ENCODE measurements at regions not wholly inside any gene's neighbourhood (a gene's known extent, or its start where the extent isn't known, plus 50 kb on each side); places are given as distances from the start of the nearest gene placed in this dataset.

- Histone ChIP-seq H3K4me2 (no peak overlapping the region), H3K4me3 (ENCODE audit: low read depth in 2 of 2, low read length in 1 of 2) (no peak overlapping the region), H3F3A (replicated peaks; ENCODE audit: insufficient read depth) (no peaks in the 10 kb centered on the region), H3K36me3 (replicated peaks in 1 of 2; ENCODE audit: control insufficient read depth in 1 of 2, insufficient read depth in 2 of 2, low read length in 1 of 2) (no peaks in the 10 kb centered on the region), H3K79me2 (ENCODE audit: insufficient read depth) (no peaks in the 10 kb centered on the region), H3K27me3 (ENCODE audit: insufficient read depth) (no peaks in the 10 kb centered on the region), H2AFZ (ENCODE audit: low read depth) (no peak overlapping the region), H4K20me1 (ENCODE audit: insufficient read depth) (no peaks in the 10 kb centered on the region), H3K9me2 (no peaks in the 10 kb centered on the region), H3K9me3 (0 out of 2 replicates have a peak, but pooled peaks cover 4% of the 10 kb centered on the region), H3K9ac (no peak overlapping the region), H3K27ac (ENCODE audit: low read depth in 2 of 2, low read length in 1 of 2) (no peak overlapping the region), H3K4me1 (ENCODE audit: control insufficient read depth in 1 of 2, insufficient read depth in 2 of 2, low read depth in 1 of 2, low read length in 1 of 2) (no peaks in the 10 kb centered on the region)
- no peak for DNase-seq
- no peak for TF ChIP-seq REST (IDR thresholded peaks at IDR 0.05; ENCODE audit: low read depth, low read length)
- no peak for TF ChIP-seq RCOR1 (IDR thresholded peaks at IDR 0.05; ENCODE audit: low read length)
- no peak for TF ChIP-seq SIN3A (IDR thresholded peaks at IDR 0.05; ENCODE audit: borderline replicate concordance, low read depth, low read length)
- TF ChIP-seq RFX5 (IDR thresholded peaks at IDR 0.05; ENCODE audit: low read length): no peak
- ChIA-PET CTCF (interaction anchor here (1.0 kb wide), 1 partner anchor 16 kb away, joined by 3 read pairs; no protein-coding TSS in a partner anchor), POLR2A (no interaction called here)
- 29% methylated on average over 2 of the region's 2 CpGs for WGBS (ENCODE audit: low lambda C conversion rate)
Observed at GRCh38 chr4:58406762-58407161, 1296.6 kb upstream of the IGFBP7 start.

DNA sequence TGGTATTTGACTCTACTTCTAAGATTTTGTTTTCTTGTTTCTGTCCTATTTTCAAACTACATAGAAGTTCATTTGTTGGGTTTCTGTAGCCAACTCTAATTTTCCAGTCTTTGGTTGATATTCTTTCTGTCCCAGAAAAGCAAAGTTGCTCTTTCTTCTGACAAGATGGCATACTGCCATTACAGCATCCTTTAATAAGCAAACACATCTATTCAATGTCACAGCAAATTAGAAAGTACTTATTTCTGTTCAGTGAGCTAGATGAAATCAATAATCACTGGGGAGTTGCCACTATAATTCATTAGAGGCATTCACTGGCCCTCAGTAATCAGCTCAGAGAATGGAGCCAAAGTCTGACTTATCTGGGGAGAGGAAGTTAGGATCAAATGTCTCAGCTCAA is 1258.0 kb upstream of the IGFBP7 start:
- no peak overlapping the region for H3K27ac ChIP-seq (ENCODE audit: low read depth in 2 of 2, low read length in 1 of 2)
- H3K9ac ChIP-seq: no peak overlapping the region
- no peaks in the 10 kb centered on the region for H3K79me2 ChIP-seq (ENCODE audit: insufficient read depth)
- TF ChIP-seq REST (IDR thresholded peaks at IDR 0.05; ENCODE audit: low read depth, low read length): no peak
- TF ChIP-seq EZH2phosphoT487 (IDR thresholded peaks at IDR 0.05; ENCODE audit: borderline replicate concordance, low read depth): no peak
- no peaks in the 10 kb centered on the region for H3K9me2 ChIP-seq
- no peaks in the 10 kb centered on the region for H3F3A ChIP-seq (replicated peaks; ENCODE audit: insufficient read depth)
- ChIA-PET CTCF (no interaction called here), POLR2A (no interaction called here)
- H3K27me3 ChIP-seq (ENCODE audit: insufficient read depth): no peaks in the 10 kb centered on the region
- no peaks in the 10 kb centered on the region for H4K20me1 ChIP-seq (ENCODE audit: insufficient read depth)
- no peak for DNase-seq
- no peaks in the 10 kb centered on the region for H3K9me3 ChIP-seq
- H2AFZ ChIP-seq (ENCODE audit: low read depth): no peak overlapping the region
- H3K4me3 ChIP-seq (ENCODE audit: low read depth in 2 of 2, low read length in 1 of 2): no peak overlapping the region
- H3K36me3 ChIP-seq (replicated peaks in 1 of 2; ENCODE audit: control insufficient read depth in 1 of 2, insufficient read depth in 2 of 2, low read length in 1 of 2): no peaks in the 10 kb centered on the region
- H3K4me1 ChIP-seq (ENCODE audit: control insufficient read depth in 1 of 2, insufficient read depth in 2 of 2, low read depth in 1 of 2, low read length in 1 of 2): no peaks in the 10 kb centered on the region; a peak in 1 of 4 replicates
- no peak overlapping the region for H3K4me2 ChIP-seq

All from SK-N-SH (cell line).